ENCODE measurements at regions not wholly inside any gene's neighbourhood (a gene's known extent, or its start where the extent isn't known, plus 50 kb on each side); places are given as distances from the start of the nearest gene placed in this dataset.

GRCh38 chr6:21713481-21713880, 119.9 kb downstream of the SOX4 start:
- H3K4me3 ChIP-seq (ENCODE audit: low read length) = no peak overlapping the region
- H4K20me1 ChIP-seq (ENCODE audit: control insufficient read depth, insufficient read depth, low read depth, low read length) = no peaks in the 10 kb centered on the region
- TF ChIP-seq, protein P1, sequence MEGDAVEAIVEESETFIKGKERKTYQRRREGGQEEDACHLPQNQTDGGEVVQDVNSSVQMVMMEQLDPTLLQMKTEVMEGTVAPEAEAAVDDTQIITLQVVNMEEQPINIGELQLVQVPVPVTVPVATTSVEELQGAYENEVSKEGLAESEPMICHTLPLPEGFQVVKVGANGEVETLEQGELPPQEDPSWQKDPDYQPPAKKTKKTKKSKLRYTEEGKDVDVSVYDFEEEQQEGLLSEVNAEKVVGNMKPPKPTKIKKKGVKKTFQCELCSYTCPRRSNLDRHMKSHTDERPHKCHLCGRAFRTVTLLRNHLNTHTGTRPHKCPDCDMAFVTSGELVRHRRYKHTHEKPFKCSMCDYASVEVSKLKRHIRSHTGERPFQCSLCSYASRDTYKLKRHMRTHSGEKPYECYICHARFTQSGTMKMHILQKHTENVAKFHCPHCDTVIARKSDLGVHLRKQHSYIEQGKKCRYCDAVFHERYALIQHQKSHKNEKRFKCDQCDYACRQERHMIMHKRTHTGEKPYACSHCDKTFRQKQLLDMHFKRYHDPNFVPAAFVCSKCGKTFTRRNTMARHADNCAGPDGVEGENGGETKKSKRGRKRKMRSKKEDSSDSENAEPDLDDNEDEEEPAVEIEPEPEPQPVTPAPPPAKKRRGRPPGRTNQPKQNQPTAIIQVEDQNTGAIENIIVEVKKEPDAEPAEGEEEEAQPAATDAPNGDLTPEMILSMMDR (IDR thresholded peaks at IDR 0.05; ENCODE audit: low read depth, low read length, poor library complexity, severe bottlenecking) = no peak
- no peak for TF ChIP-seq EZH2phosphoT487 (IDR thresholded peaks at IDR 0.05; ENCODE audit: borderline replicate concordance, low read length)
- H3K9me2 ChIP-seq (replicated peaks; ENCODE audit: control insufficient read depth, low read length) = no peaks in the 10 kb centered on the region
- no peaks in the 10 kb centered on the region for H3F3A ChIP-seq (ENCODE audit: control insufficient read depth, insufficient read depth)
- H3K9me3 ChIP-seq (ENCODE audit: control insufficient read depth, insufficient read depth, low read length) = no peaks in the 10 kb centered on the region
- no peaks in the 10 kb centered on the region for H3K79me2 ChIP-seq (ENCODE audit: control insufficient read depth, low read length)
- no peaks in the 10 kb centered on the region for H3K36me3 ChIP-seq (ENCODE audit: control insufficient read depth, low read length)
- H3K4me1 ChIP-seq (ENCODE audit: control insufficient read depth, low read length) = no peaks in the 10 kb centered on the region
- no peak overlapping the region for H3K4me2 ChIP-seq (ENCODE audit: low read length)
- no peaks in the 10 kb centered on the region for H3K27me3 ChIP-seq (ENCODE audit: control insufficient read depth, low read length)
- H3K27ac ChIP-seq (ENCODE audit: low read depth, low read length) = no peak overlapping the region

DNA sequence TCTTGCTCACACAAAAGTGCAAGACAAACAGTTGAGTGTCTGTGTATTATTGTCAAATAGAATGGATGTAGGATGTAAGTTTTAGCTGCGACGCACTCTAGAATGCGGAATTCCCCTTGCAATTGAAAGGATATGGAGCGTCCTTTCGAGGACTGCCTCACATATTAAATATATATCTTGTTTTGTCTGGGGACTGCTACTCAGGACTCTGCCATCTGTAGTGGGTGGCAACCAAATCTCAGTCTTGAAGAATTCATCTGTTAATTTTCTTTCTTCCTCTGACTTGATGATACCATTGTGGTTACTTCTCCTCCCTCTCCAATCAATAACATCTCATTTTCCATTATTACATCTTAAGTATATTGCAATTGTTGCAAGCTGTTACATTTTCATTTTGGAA, 121.6 kb downstream of the SOX4 start:
- Histone ChIP-seq H3K27me3 (ENCODE audit: control insufficient read depth, low read length) (no peaks in the 10 kb centered on the region), H3K4me3 (ENCODE audit: low read length) (no peak overlapping the region), H3K9me3 (ENCODE audit: control insufficient read depth, insufficient read depth, low read length) (no peaks in the 10 kb centered on the region), H4K20me1 (ENCODE audit: control insufficient read depth, insufficient read depth, low read depth, low read length) (no peaks in the 10 kb centered on the region), H3K4me2 (ENCODE audit: low read length) (no peak overlapping the region), H3K36me3 (ENCODE audit: control insufficient read depth, low read length) (no peaks in the 10 kb centered on the region), H3K4me1 (ENCODE audit: control insufficient read depth, low read length) (no peaks in the 10 kb centered on the region), H3F3A (ENCODE audit: control insufficient read depth, insufficient read depth) (no peaks in the 10 kb centered on the region), H3K79me2 (ENCODE audit: control insufficient read depth, low read length) (no peaks in the 10 kb centered on the region), H3K27ac (ENCODE audit: low read depth, low read length) (no peak overlapping the region), H3K9me2 (replicated peaks; ENCODE audit: control insufficient read depth, low read length) (no peaks in the 10 kb centered on the region)
- TF ChIP-seq EZH2phosphoT487 (IDR thresholded peaks at IDR 0.05; ENCODE audit: borderline replicate concordance, low read length) = no peak
- TF ChIP-seq, protein P1 (IDR thresholded peaks at IDR 0.05; ENCODE audit: low read depth, low read length, poor library complexity, severe bottlenecking) = no peak

GRCh38 chr6:21722510-21722909, 129.0 kb downstream of the SOX4 start:
- Histone ChIP-seq H3K9me3 (ENCODE audit: control insufficient read depth, insufficient read depth, low read length) (no peaks in the 10 kb centered on the region), H3K4me2 (ENCODE audit: low read length) (no peak overlapping the region), H3K27ac (ENCODE audit: low read depth, low read length) (no peak overlapping the region), H3K36me3 (ENCODE audit: control insufficient read depth, low read length) (no peaks in the 10 kb centered on the region), H3K79me2 (ENCODE audit: control insufficient read depth, low read length) (no peaks in the 10 kb centered on the region), H3K4me3 (ENCODE audit: low read length) (no peak overlapping the region), H3K9me2 (replicated peaks; ENCODE audit: control insufficient read depth, low read length) (no peaks in the 10 kb centered on the region), H3F3A (ENCODE audit: control insufficient read depth, insufficient read depth) (no peaks in the 10 kb centered on the region), H3K4me1 (ENCODE audit: control insufficient read depth, low read length) (no peaks in the 10 kb centered on the region), H4K20me1 (ENCODE audit: control insufficient read depth, insufficient read depth, low read depth, low read length) (no peaks in the 10 kb centered on the region), H3K27me3 (ENCODE audit: control insufficient read depth, low read length) (no peaks in the 10 kb centered on the region)
- TF ChIP-seq, protein P1 (IDR thresholded peaks at IDR 0.05; ENCODE audit: low read depth, low read length, poor library complexity, severe bottlenecking) = no peak
- TF ChIP-seq EZH2phosphoT487 (IDR thresholded peaks at IDR 0.05; ENCODE audit: borderline replicate concordance, low read length) = no peak

- Histone ChIP-seq H3K4me2 (ENCODE audit: low read length) (no peak overlapping the region), H3F3A (ENCODE audit: control insufficient read depth, insufficient read depth) (no peaks in the 10 kb centered on the region), H4K20me1 (ENCODE audit: control insufficient read depth, insufficient read depth, low read depth, low read length) (no peaks in the 10 kb centered on the region), H3K27ac (ENCODE audit: low read depth, low read length) (no peak overlapping the region), H3K4me3 (ENCODE audit: low read length) (no peak overlapping the region), H3K36me3 (ENCODE audit: control insufficient read depth, low read length) (no peaks in the 10 kb centered on the region), H3K27me3 (ENCODE audit: control insufficient read depth, low read length) (no peaks in the 10 kb centered on the region), H3K9me2 (replicated peaks; ENCODE audit: control insufficient read depth, low read length) (no peaks in the 10 kb centered on the region), H3K4me1 (ENCODE audit: control insufficient read depth, low read length) (no peaks in the 10 kb centered on the region), H3K9me3 (ENCODE audit: control insufficient read depth, insufficient read depth, low read length) (no peaks in the 10 kb centered on the region), H3K79me2 (ENCODE audit: control insufficient read depth, low read length) (no peaks in the 10 kb centered on the region)
- TF ChIP-seq, protein P1 (IDR thresholded peaks at IDR 0.05; ENCODE audit: low read depth, low read length, poor library complexity, severe bottlenecking) = no peak
- TF ChIP-seq EZH2phosphoT487 (IDR thresholded peaks at IDR 0.05; ENCODE audit: borderline replicate concordance, low read length) = no peak
Measured at GRCh38 chr6:21726676-21727075, 133.1 kb downstream of the SOX4 start.

Measured in DOHH2 (cell line).